Activated T-helper 17 cell treated with anti-CD3 and anti-CD28 coated beads, Interleukin-2, amount 50 U/mL, for 72 hours (primary cell): ENCODE measurements at regions not wholly inside any gene's neighbourhood (a gene's known extent, or its start where the extent isn't known, plus 50 kb on each side); places are given as distances from the start of the nearest gene placed in this dataset.
"Not testable (repeated sequence)": the region's sequence is repeated elsewhere in the genome, so short reads cannot be mapped to it uniquely, and the experiment has no call there.

Source experiments
- ATAC-seq: fragments of 150-1000 bp; cut with Tn5 transposase; replicated peaks from 2 replicates; pipeline ENCODE4 v1.10.0; 2021; ENCODE audit warnings: mild to moderate bottlenecking, moderate library complexity
- H3K27ac Mint-ChIP-seq: one replicate; pipeline ENCODE4 v1.8.0; 2022; ENCODE audit warnings: mixed read lengths
- H3K27me3 Mint-ChIP-seq: one replicate; pipeline ENCODE4 v1.8.0; 2022; ENCODE audit warnings: mixed read lengths
- H3K36me3 Mint-ChIP-seq: one replicate; pipeline ENCODE4 v1.8.0; 2022; ENCODE audit warnings: low read depth, mild to moderate bottlenecking, mixed read lengths
- H3K4me1 Mint-ChIP-seq: one replicate; pipeline ENCODE4 v1.8.0; 2022; ENCODE audit warnings: mixed read lengths
- H3K4me3 Mint-ChIP-seq: one replicate; pipeline ENCODE4 v1.8.0; 2022; ENCODE audit warnings: mild to moderate bottlenecking, mixed read lengths
- H3K9me3 Mint-ChIP-seq: one replicate; pipeline ENCODE4 v1.8.0; 2022; ENCODE audit warnings: mixed read lengths

GRCh38 chr9:74391816-74392215 lies 105.3 kb upstream of the RORB start:
- Mint-ChIP-seq H3K27me3 (no peaks in the 10 kb centered on the region), H3K36me3 (no peaks in the 10 kb centered on the region), H3K27ac (no peak overlapping the region), H3K4me1 (no peaks in the 10 kb centered on the region), H3K9me3 (peaks cover 8% of the 10 kb centered on the region), H3K4me3 (no peak overlapping the region)
- no peak for ATAC-seq

- ATAC-seq: no peak
- no peak overlapping the region for H3K4me3 Mint-ChIP-seq
- H3K27ac Mint-ChIP-seq: no peak overlapping the region
- H3K4me1 Mint-ChIP-seq: no peaks in the 10 kb centered on the region
- H3K9me3 Mint-ChIP-seq: peaks cover 21% of the 10 kb centered on the region
- no peaks in the 10 kb centered on the region for H3K36me3 Mint-ChIP-seq
- no peaks in the 10 kb centered on the region for H3K27me3 Mint-ChIP-seq
Observed at GRCh38 chr9:74403581-74403980, 93.6 kb upstream of the RORB start.

DNA sequence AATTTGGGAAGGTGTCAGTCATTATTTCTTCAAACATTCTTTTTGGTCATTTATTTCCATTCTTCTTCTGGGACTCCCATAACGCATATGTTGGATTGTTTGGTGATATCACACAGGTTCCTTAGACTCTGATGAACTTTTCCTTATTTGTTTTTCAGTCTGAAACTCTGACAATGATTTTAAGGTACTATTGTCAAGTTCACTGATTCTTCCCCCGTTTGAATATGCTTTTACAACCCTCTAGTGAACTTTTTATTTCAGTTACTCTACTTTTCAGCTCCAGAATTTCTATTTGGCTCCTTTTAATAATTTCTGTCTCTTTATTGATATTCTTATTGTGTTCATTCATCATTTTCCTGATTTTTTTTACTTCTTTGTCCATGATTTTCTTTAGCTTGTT lies 92.5 kb upstream of the RORB start:
- no peak overlapping the region for H3K27ac Mint-ChIP-seq
- no peak overlapping the region for H3K4me3 Mint-ChIP-seq
- no peaks in the 10 kb centered on the region for H3K4me1 Mint-ChIP-seq
- no peak for ATAC-seq
- H3K36me3 Mint-ChIP-seq: no peaks in the 10 kb centered on the region
- H3K9me3 Mint-ChIP-seq: peaks cover 16% of the 10 kb centered on the region
- no peaks in the 10 kb centered on the region for H3K27me3 Mint-ChIP-seq

GRCh38 chr9:74407166-74407565 lies 90.0 kb upstream of the RORB start:
- Mint-ChIP-seq H3K9me3 (peaks cover 14% of the 10 kb centered on the region), H3K36me3 (no peaks in the 10 kb centered on the region), H3K4me1 (no peaks in the 10 kb centered on the region), H3K4me3 (no peak overlapping the region), H3K27me3 (no peaks in the 10 kb centered on the region), H3K27ac (no peak overlapping the region)
- no peak for ATAC-seq

GRCh38 chr9:74412236-74412979 lies 84.7 kb upstream of the RORB start:
- Mint-ChIP-seq H3K4me3 (no peak overlapping the region), H3K9me3 (no peaks in the 10 kb centered on the region), H3K27me3 (no peaks in the 10 kb centered on the region), H3K4me1 (no peaks in the 10 kb centered on the region), H3K36me3 (no peaks in the 10 kb centered on the region), H3K27ac (no peak overlapping the region)
- no peak for ATAC-seq

- ATAC-seq: no peak
- Mint-ChIP-seq H3K27me3 (no peaks in the 10 kb centered on the region), H3K4me1 (no peaks in the 10 kb centered on the region), H3K27ac (no peak overlapping the region), H3K36me3 (no peaks in the 10 kb centered on the region), H3K4me3 (no peak overlapping the region), H3K9me3 (no peaks in the 10 kb centered on the region)
Observed at GRCh38 chr9:74413876-74414275, 83.3 kb upstream of the RORB start.

- no peaks in the 10 kb centered on the region for H3K9me3 Mint-ChIP-seq
- no peak for ATAC-seq
Observed at GRCh38 chr9:74414325-74414724, 82.8 kb upstream of the RORB start.

GRCh38 chr9:74415995-74416394 lies 81.1 kb upstream of the RORB start:
- H3K27me3 Mint-ChIP-seq: no peaks in the 10 kb centered on the region
- H3K4me3 Mint-ChIP-seq: no peak overlapping the region
- no peak overlapping the region for H3K27ac Mint-ChIP-seq

More at GRCh38 chr9:74414325-74414724, 82.8 kb upstream of the RORB start:
- H3K36me3 Mint-ChIP-seq: no peaks in the 10 kb centered on the region
- H3K4me3 Mint-ChIP-seq: no peak overlapping the region
- no peaks in the 10 kb centered on the region for H3K27me3 Mint-ChIP-seq
- no peak overlapping the region for H3K27ac Mint-ChIP-seq
- H3K4me1 Mint-ChIP-seq: no peaks in the 10 kb centered on the region

DNA sequence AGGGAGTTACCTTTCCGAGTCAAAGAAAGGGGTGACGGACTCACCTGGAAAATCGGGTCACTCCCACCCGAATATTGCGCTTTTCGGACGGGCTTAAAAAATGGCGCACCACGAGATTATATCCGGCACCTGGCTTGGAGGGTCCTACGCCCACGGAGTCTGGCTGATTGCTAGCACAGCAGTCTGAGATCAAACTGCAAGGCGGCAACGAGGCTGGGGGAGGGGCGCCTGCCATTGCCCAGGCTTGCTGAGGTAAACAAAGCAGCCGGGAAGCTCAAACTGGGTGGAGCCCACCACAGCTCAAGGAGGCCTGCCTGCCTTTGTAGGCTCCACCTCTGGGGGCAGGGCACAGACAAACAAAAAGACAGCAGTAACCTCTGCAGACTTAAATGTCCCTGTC lies 72.6 kb upstream of the RORB start:
- not testable (repeated sequence) for ATAC-seq, H3K4me1 Mint-ChIP-seq, H3K36me3 Mint-ChIP-seq, H3K9me3 Mint-ChIP-seq, H3K27ac Mint-ChIP-seq, H3K27me3 Mint-ChIP-seq, H3K4me3 Mint-ChIP-seq

More at GRCh38 chr9:74415995-74416394, 81.1 kb upstream of the RORB start:
- ATAC-seq: no peak
- no peaks in the 10 kb centered on the region for H3K4me1 Mint-ChIP-seq
- H3K36me3 Mint-ChIP-seq: no peaks in the 10 kb centered on the region
- H3K9me3 Mint-ChIP-seq: no peaks in the 10 kb centered on the region

GRCh38 chr9:74431467-74431866 lies 65.7 kb upstream of the RORB start:
- no peak for ATAC-seq
- H3K9me3 Mint-ChIP-seq: no peaks in the 10 kb centered on the region
- H3K27ac Mint-ChIP-seq: no peak overlapping the region
- no peaks in the 10 kb centered on the region for H3K36me3 Mint-ChIP-seq
- no peaks in the 10 kb centered on the region for H3K27me3 Mint-ChIP-seq
- H3K4me1 Mint-ChIP-seq: no peaks in the 10 kb centered on the region
- no peak overlapping the region for H3K4me3 Mint-ChIP-seq

DNA sequence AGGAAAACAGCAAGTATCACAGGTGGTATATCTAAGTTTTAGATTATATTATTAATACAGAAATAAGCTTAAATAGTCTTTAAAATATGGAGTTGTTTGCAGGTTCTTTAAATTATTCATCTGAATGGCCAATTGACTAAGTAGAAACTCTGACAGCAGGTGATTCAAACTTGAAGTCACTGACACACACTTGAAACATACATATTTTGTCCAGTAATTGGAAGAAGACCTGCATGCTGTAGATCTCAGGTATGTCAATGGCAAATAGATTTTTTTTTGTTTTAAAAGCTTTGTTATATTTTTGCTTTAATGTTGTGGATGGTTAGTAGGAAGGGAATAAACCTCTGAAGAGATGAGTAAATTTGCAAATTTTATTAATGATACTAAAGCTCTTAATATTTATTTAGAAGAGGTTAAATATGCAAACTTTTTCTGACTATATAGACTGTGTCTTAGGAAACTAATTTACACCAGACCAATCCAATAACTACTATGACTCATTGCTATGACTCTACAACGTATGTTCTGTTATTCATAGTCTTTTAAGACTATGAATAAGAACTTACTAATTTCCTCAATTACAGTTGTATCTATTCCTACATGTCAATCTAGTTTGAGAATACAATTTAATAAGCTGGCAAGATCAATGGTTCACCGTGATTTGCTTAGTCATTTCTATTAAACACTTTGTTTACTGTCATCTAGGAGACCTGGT lies 53.9 kb upstream of the RORB start:
- Mint-ChIP-seq H3K36me3 (no peaks in the 10 kb centered on the region), H3K4me3 (no peak overlapping the region), H3K4me1 (no peaks in the 10 kb centered on the region), H3K27me3 (no peaks in the 10 kb centered on the region), H3K27ac (no peak overlapping the region), H3K9me3 (peaks cover 11% of the 10 kb centered on the region)
- no peak for ATAC-seq

- no peak for ATAC-seq
- Mint-ChIP-seq H3K4me1 (no peaks in the 10 kb centered on the region), H3K27ac (no peak overlapping the region), H3K27me3 (no peaks in the 10 kb centered on the region), H3K36me3 (no peaks in the 10 kb centered on the region), H3K9me3 (peaks cover 11% of the 10 kb centered on the region), H3K4me3 (no peak overlapping the region)
Observed at GRCh38 chr9:74444369-74444768, 52.8 kb upstream of the RORB start.
